Right lobe of liver (tissue), 6 donors: ENCODE measurements at regions not wholly inside any gene's neighbourhood (a gene's known extent, or its start where the extent isn't known, plus 50 kb on each side); places are given as distances from the start of the nearest gene placed in this dataset.

Experiments used
- ATAC-seq, 4 donors: fragments of 200-7000 bp; cut with Tn5 transposase; one replicate each; pipeline ENCODE4 v1.9.1; 2020; ENCODE audit warnings: mild to moderate bottlenecking in 4 of 4, moderate library complexity in 4 of 4
- DNase-seq, 3 donors: peaks; one replicate each; pipeline ENCODE4 v3.0.0-alpha.2; 2020
- H3K27ac ChIP-seq, 3 donors: fragments of 200-600 bp; one replicate each; pipeline ENCODE4 v1.8.0; 2022
- H3K27me3 ChIP-seq, 2 donors: fragments of 200-600 bp; one replicate each; pipeline ENCODE4 v1.8.0; 2022
- H3K36me3 ChIP-seq, 4 donors: fragments of 200-600 bp; sonication (generic) in 1 of 4; one replicate each; pipeline versions ENCODE4 v1.5.1 to v1.8.0; 2017 to 2022; ENCODE audit warnings: control low read depth in 1 of 4
- H3K4me1 ChIP-seq, 4 donors: fragments of 200-600 bp; sonication (generic) in 1 of 4; one replicate each; pipeline versions ENCODE4 v1.5.1 to v1.8.0; 2017 to 2022; ENCODE audit warnings: control low read depth in 1 of 4
- H3K4me3 ChIP-seq, 3 donors: fragments of 200-600 bp; one replicate each; pipeline ENCODE4 v1.8.0; 2022
- H3K9me3 ChIP-seq, 4 donors: fragments of 200-600 bp; sonication (generic) in 1 of 4; one replicate each; pipeline versions ENCODE4 v1.5.1 to v1.8.0; 2017 to 2022; ENCODE audit warnings: control low read depth in 1 of 4
- POLR2A ChIP-seq: fragments of 450-650 bp; IDR thresholded peaks from one replicate; pipeline ENCODE4 v1.6.1; 2017; ENCODE audit warnings: antibody characterized with exemption, mild to moderate bottlenecking
- whole genome bisulfite sequencing: methylation state at CpG from one replicate; pipeline ENCODE4 v1.1.6; 2018; ENCODE audit warnings: low coverage, low lambda C conversion rate; ENCODE audit not compliant: insufficient coverage; ENCODE audit errors: missing lambda C conversion rate; 5-methylcytosine and 5-hydroxymethylcytosine counted together
- intact Hi-C, 2 donors: fragments of 100-400 bp; cut with DNase I; formaldehyde crosslinking; loops; one replicate each; pipeline versions ENCODE4 v1.11.2 to v1.14.1; 2022
- TF ChIP-seq, protein P1 (sequence below), 4 donors: fragments of 200-600 bp in 3 of 4; fragments of 450-650 bp in 1 of 4; IDR thresholded peaks; one replicate each; pipeline versions ENCODE4 v1.5.1 to v1.8.0; 2016 to 2022; ENCODE audit warnings: antibody characterized with exemption in 4 of 4, mild to moderate bottlenecking in 2 of 4
- donor health status: DM: no; HTN: yes; CAD: no.
- donor health status: DM: no; HTN: no; CAD: no.
- donor health status: DM: no; HTN: no; CAD: no.
- donor health status: DM: no; HTN: yes; CAD: no.
- donor health status: DM: no; HTN: yes; CAD: no.

DNA sequence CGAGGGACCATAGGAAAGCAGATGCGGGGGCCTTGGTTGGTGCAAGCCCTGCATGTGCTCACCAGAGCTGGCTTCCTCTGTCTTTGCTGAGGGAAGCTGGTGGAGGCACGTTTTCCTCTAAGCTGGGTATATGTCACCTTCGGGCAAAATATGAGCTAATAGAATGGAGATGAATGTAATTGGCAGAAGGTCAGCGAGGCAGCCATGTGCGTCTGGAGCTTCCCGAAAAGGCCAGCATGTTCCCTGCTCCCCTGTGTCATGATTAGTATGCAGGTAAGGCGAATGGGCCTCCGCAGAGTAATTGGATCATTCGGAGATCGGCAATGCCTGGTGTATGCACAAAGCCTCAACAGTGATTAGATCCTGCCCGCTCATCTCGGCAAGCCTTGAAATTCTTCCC lies 806.2 kb upstream of the EEF2KMT start:
- no peaks in the 10 kb centered on the region for H3K27me3 ChIP-seq
- no peak overlapping the region for H3K27ac ChIP-seq
- no peaks in the 10 kb centered on the region for H3K4me1 ChIP-seq
- TF ChIP-seq, protein P1, sequence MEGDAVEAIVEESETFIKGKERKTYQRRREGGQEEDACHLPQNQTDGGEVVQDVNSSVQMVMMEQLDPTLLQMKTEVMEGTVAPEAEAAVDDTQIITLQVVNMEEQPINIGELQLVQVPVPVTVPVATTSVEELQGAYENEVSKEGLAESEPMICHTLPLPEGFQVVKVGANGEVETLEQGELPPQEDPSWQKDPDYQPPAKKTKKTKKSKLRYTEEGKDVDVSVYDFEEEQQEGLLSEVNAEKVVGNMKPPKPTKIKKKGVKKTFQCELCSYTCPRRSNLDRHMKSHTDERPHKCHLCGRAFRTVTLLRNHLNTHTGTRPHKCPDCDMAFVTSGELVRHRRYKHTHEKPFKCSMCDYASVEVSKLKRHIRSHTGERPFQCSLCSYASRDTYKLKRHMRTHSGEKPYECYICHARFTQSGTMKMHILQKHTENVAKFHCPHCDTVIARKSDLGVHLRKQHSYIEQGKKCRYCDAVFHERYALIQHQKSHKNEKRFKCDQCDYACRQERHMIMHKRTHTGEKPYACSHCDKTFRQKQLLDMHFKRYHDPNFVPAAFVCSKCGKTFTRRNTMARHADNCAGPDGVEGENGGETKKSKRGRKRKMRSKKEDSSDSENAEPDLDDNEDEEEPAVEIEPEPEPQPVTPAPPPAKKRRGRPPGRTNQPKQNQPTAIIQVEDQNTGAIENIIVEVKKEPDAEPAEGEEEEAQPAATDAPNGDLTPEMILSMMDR (IDR thresholded peaks at IDR 0.05): no peak
- TF ChIP-seq POLR2A: no peak
- ATAC-seq (no peak), DNase-seq (no peak)
- H3K36me3 ChIP-seq: no peaks in the 10 kb centered on the region
- H3K9me3 ChIP-seq: no peaks in the 10 kb centered on the region
- H3K4me3 ChIP-seq: no peak overlapping the region
- intact Hi-C loops: no loop called here
- WGBS: 58% methylated on average over 12 of the region's 13 CpGs

DNA sequence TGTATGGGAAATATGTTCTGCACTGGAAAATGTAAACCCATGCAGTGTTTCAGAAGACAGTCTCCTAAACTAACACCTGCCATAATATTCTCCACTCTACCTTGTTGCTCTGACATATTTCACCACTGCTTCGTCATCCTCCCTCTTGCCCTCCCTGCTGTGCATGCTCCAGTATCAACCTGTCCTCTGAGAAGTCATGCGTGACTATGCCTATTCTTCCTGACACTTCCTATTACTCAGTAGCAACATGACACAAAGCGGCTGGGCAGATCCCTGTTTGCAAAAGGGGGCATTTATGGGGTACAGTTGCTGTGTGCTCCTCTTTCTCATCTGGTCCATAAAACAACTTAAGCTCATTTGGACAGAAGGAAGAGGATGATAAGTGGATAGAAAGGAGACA lies 805.6 kb upstream of the EEF2KMT start:
- intact Hi-C loops: no loop called here
- Histone ChIP-seq H3K4me1 (no peaks in the 10 kb centered on the region), H3K4me3 (no peak overlapping the region), H3K27ac (no peak overlapping the region), H3K27me3 (no peaks in the 10 kb centered on the region), H3K9me3 (no peaks in the 10 kb centered on the region), H3K36me3 (no peaks in the 10 kb centered on the region)
- DNase-seq: no peak
- no peak for ATAC-seq
- WGBS: 33% methylated on average over 2 of the region's 3 CpGs
- TF ChIP-seq, protein P1 (IDR thresholded peaks at IDR 0.05): no peak
- TF ChIP-seq POLR2A: no peak

DNA sequence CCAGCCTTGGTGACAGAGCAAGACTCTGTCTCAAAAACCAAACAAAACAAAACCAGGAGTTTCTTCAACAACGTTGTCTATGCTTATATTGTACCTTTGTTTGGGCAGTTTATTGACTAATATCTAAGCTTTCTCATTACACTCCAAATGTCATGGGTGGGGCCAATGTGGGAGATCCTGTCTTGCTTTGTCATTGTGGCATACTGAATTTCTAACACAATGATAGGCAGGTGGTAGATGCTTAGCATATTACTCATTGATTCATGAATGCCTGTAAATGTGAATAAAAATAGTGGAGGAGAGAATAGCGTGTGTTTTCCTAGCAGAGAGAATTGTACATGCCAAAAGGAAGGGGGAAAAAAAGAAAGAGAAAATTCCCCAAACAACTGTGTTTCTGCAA lies 802.5 kb upstream of the EEF2KMT start:
- WGBS: 69% methylated on average over 2 of the region's 2 CpGs
- intact Hi-C loops: no loop called here
- no peak for DNase-seq
- Histone ChIP-seq H3K4me3 (no peak overlapping the region), H3K27me3 (no peaks in the 10 kb centered on the region), H3K27ac (no peak overlapping the region), H3K4me1 (no peaks in the 10 kb centered on the region), H3K36me3 (no peaks in the 10 kb centered on the region), H3K9me3 (no peaks in the 10 kb centered on the region)
- no peak for ATAC-seq
- TF ChIP-seq POLR2A: no peak

DNA sequence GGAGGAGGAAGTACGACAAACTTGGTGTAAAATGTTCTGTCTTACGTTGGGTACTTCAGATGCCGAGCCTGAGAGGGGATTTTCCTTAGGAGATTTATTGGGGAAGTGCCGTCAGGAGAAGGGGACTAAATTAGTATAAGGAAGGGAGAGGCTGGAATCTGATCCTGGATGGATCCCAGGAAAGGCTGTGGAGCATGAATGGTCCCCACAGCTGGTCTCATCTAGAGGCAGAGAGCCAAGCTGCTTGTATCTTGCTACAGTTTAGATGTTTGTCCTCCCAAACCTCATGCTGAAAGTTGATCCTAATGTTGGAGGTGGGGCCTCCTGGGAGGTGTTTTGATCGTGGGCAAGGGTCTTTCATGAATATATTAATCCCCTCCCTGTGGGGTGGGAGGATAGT lies 798.4 kb upstream of the EEF2KMT start:
- H3K4me3 ChIP-seq: no peak overlapping the region
- intact Hi-C loops: no loop called here
- no peak for DNase-seq
- no peak overlapping the region for H3K27ac ChIP-seq
- no peaks in the 10 kb centered on the region for H3K4me1 ChIP-seq
- 18% methylated on average over 5 of the region's 5 CpGs for WGBS
- no peaks in the 10 kb centered on the region for H3K27me3 ChIP-seq
- ATAC-seq: no peak
- TF ChIP-seq, protein P1 (IDR thresholded peaks at IDR 0.05): no peak
- no peak for TF ChIP-seq POLR2A
- H3K9me3 ChIP-seq: no peaks in the 10 kb centered on the region
- H3K36me3 ChIP-seq: no peaks in the 10 kb centered on the region

DNA sequence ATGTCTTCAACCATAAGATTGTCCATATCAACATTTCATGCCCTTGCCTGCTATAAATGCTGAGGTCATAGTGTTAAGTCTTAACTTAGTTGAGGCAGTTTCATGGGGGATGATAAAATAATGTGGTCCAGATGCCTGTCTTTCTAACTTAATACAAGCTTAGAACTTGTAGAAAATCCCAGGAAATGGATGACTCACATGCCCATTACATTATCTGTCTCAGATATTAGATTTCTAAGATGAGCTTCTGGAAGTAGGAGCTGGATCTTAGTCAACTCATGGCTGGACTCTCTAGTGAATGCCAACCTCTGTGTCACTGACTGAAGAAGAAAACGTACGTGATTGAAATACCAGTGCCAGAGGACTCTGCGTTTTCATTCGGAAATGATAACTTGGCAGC lies 797.5 kb upstream of the EEF2KMT start:
- no peak for TF ChIP-seq POLR2A
- TF ChIP-seq, protein P1 (IDR thresholded peaks at IDR 0.05): no peak
- ATAC-seq (no peak), DNase-seq (no peak)
- 45% methylated on average over 4 of the region's 4 CpGs for WGBS
- Histone ChIP-seq H3K4me1 (no peaks in the 10 kb centered on the region), H3K27me3 (no peaks in the 10 kb centered on the region), H3K9me3 (no peaks in the 10 kb centered on the region), H3K36me3 (no peaks in the 10 kb centered on the region), H3K4me3 (no peak overlapping the region), H3K27ac (no peak overlapping the region)
- intact Hi-C loops: no loop called here
